SU-DHL-6 (cell line): ENCODE measurements at regions not wholly inside any gene's neighbourhood (a gene's known extent, or its start where the extent isn't known, plus 50 kb on each side); places are given as distances from the start of the nearest gene placed in this dataset.

Experiments used
- H2AFZ ChIP-seq: fragments of 200-600 bp; sonication (generic); 2 replicates; pipeline ENCODE4 v1.6.1; 2014; ENCODE audit warnings: low read depth, mild to moderate bottlenecking, moderate library complexity, mixed read lengths, antibody characterized with exemption, low read length; ENCODE audit not compliant: severe bottlenecking
- H3F3A ChIP-seq: fragments of 200-600 bp; shearing (Covaris generic); 2 replicates; pipeline ENCODE4 v1.6.0; 2016; ENCODE audit warnings: antibody characterized with exemption, mild to moderate bottlenecking; ENCODE audit not compliant: insufficient read depth
- H3K27ac ChIP-seq: fragments of 200-600 bp; sonication (generic); 2 replicates; pipeline ENCODE4 v1.5.1; 2016; ENCODE audit warnings: low read depth, mild to moderate bottlenecking, low read length, moderate library complexity, mixed read lengths
- H3K27me3 ChIP-seq: fragments of 200-600 bp; sonication (generic), shearing (Covaris generic); 2 replicates; pipeline ENCODE4 v1.6.0; 2014; ENCODE audit warnings: mild to moderate bottlenecking, low read length
- H3K36me3 ChIP-seq: fragments of 200-600 bp; sonication (generic); 2 replicates; pipeline ENCODE4 v1.6.1; 2014; ENCODE audit warnings: mild to moderate bottlenecking, low read length, mixed read lengths
- H3K4me2 ChIP-seq: fragments of 300-600, 200-600 bp; shearing (Covaris generic), sonication (generic); 2 replicates; pipeline ENCODE4 v1.6.0; 2014; ENCODE audit warnings: low read length, low read depth, mild to moderate bottlenecking; ENCODE audit not compliant: poor library complexity, severe bottlenecking
- H3K4me3 ChIP-seq: fragments of 200-600 bp; sonication (generic); 2 replicates; pipeline ENCODE4 v1.5.1; 2014; ENCODE audit warnings: antibody characterized with exemption, low read length, mild to moderate bottlenecking, mixed read lengths; ENCODE audit not compliant: insufficient read depth, poor library complexity, severe bottlenecking
- H3K79me2 ChIP-seq: fragments of 200-600 bp; sonication (generic); 2 replicates; pipeline ENCODE4 v1.6.1; 2014; ENCODE audit warnings: mild to moderate bottlenecking, low read length, moderate library complexity; ENCODE audit not compliant: insufficient read depth
- H3K9ac ChIP-seq: fragments of 200-600 bp; sonication (generic); 2 replicates; pipeline ENCODE4 v1.7.0; 2014; ENCODE audit warnings: mild to moderate bottlenecking, low read length
- H3K9me2 ChIP-seq: fragments of 200-600 bp; sonication (generic); replicated peaks from 2 replicates; pipeline ENCODE4 v1.6.1; 2014; ENCODE audit warnings: low read length; ENCODE audit not compliant: insufficient read depth
- H3K9me3 ChIP-seq: fragments of 200-600 bp; sonication (generic); 2 replicates; pipeline ENCODE4 v1.6.1; 2014; ENCODE audit warnings: low read length, mixed read lengths; ENCODE audit not compliant: insufficient read depth
- H4K20me1 ChIP-seq: fragments of 200-600 bp; sonication (generic); 2 replicates; pipeline ENCODE4 v1.6.1; 2014; ENCODE audit warnings: low read depth, mild to moderate bottlenecking, antibody characterized with exemption, low read length, moderate library complexity, mixed read lengths
- EZH2phosphoT487 ChIP-seq: fragments of 200-600 bp; sonication (generic), shearing (Covaris generic); conservative IDR thresholded peaks from 2 replicates; pipeline ENCODE4 v1.6.1; 2018; ENCODE audit warnings: mild to moderate bottlenecking, antibody characterized with exemption, low read length, moderate library complexity, mixed read lengths
- TF ChIP-seq, protein P1 (sequence below): fragments of 200-600 bp; sonication (generic); IDR thresholded peaks from one replicate; pipeline ENCODE4 v1.5.1; 2017; ENCODE audit warnings: antibody characterized with exemption, mild to moderate bottlenecking, low read length, moderate library complexity; ENCODE audit not compliant: insufficient read depth, poor library complexity, severe bottlenecking

DNA sequence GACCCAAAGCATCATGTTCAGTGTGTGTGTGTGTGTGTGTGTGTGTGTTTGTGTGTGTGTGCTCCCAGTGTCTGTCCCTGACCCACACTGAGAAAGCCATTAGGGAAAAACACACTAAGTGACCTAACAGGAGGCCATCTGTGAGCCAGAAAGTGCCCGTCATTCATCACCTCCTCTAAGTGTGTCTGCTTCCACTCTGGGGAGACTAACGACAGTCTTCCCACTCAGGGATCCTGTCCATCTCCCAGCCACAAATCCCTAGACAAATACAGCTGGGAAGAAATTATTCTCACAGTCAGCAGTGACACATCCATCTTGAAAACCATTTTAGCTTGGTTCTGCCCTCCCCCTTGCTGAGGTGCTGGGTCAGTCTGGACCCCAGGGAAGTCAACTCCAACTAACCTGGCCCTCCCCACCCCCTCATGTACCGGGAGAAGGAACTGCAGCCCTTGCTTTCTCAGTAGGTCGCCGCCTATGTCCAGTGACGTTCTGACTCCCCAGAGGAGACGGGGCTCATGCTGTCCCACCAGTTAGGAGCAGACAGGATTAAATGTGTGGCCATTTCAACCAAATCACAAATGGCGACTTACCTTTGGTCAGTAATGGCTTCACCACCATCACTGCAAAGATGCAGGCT is 296.5 kb upstream of the ZNF32 start:
- no peaks in the 10 kb centered on the region for H3F3A ChIP-seq
- H3K9me2 ChIP-seq, result no peaks in the 10 kb centered on the region
- H3K4me3 ChIP-seq, result no peak overlapping the region
- no peak overlapping the region for H3K9ac ChIP-seq
- H3K36me3 ChIP-seq, result no peaks in the 10 kb centered on the region
- H3K27ac ChIP-seq, result no peak overlapping the region
- H2AFZ ChIP-seq, result no peak overlapping the region
- no peaks in the 10 kb centered on the region for H4K20me1 ChIP-seq
- no peaks in the 10 kb centered on the region for H3K79me2 ChIP-seq
- no peaks in the 10 kb centered on the region for H3K9me3 ChIP-seq
- H3K4me2 ChIP-seq, result no peak overlapping the region
- TF ChIP-seq, protein P1, sequence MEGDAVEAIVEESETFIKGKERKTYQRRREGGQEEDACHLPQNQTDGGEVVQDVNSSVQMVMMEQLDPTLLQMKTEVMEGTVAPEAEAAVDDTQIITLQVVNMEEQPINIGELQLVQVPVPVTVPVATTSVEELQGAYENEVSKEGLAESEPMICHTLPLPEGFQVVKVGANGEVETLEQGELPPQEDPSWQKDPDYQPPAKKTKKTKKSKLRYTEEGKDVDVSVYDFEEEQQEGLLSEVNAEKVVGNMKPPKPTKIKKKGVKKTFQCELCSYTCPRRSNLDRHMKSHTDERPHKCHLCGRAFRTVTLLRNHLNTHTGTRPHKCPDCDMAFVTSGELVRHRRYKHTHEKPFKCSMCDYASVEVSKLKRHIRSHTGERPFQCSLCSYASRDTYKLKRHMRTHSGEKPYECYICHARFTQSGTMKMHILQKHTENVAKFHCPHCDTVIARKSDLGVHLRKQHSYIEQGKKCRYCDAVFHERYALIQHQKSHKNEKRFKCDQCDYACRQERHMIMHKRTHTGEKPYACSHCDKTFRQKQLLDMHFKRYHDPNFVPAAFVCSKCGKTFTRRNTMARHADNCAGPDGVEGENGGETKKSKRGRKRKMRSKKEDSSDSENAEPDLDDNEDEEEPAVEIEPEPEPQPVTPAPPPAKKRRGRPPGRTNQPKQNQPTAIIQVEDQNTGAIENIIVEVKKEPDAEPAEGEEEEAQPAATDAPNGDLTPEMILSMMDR, result no peak
- no peak for TF ChIP-seq EZH2phosphoT487
- H3K27me3 ChIP-seq, result no peaks in the 10 kb centered on the region

DNA sequence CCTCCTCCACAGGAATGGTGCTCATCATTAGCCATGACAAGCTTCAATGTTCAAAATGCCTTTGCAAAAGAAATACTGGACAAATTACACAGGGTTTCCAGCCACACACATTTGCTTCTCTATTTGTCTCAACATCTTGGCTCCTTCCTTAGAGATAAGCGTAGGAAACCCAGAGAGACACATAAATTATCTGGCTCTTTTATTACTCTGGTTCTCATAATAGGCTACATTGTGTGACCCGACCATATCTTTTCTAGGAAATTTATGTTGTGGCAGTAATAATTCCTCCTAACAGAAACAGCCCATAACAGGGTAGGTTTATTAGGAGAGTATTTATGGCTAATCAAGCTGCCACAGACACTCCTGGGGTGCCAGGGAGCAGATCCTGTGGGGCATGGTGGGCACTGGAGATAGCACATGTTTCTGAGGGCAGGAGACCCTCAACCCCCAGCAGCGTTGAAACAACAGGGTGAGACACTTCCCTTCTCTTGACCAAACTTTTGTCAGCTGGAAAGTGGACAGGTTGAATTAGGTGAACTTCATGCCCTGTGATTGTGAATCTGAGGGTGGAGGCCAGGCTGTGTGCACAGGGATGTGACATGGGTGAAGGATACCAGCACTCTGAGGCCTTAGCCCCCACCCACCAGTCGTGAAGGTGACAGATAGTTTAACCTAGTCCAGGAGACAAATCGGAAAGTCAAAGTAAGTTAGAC is 295.9 kb upstream of the ZNF32 start:
- Histone ChIP-seq H3K9me2 (no peaks in the 10 kb centered on the region), H3K9ac (no peak overlapping the region), H3K27me3 (no peaks in the 10 kb centered on the region), H3K27ac (no peak overlapping the region), H3K4me2 (no peak overlapping the region), H3K4me3 (no peak overlapping the region), H2AFZ (no peak overlapping the region), H3F3A (no peaks in the 10 kb centered on the region), H3K79me2 (no peaks in the 10 kb centered on the region), H3K36me3 (no peaks in the 10 kb centered on the region), H3K9me3 (no peaks in the 10 kb centered on the region), H4K20me1 (no peaks in the 10 kb centered on the region)
- no peak for TF ChIP-seq EZH2phosphoT487
- TF ChIP-seq, protein P1, result no peak

DNA sequence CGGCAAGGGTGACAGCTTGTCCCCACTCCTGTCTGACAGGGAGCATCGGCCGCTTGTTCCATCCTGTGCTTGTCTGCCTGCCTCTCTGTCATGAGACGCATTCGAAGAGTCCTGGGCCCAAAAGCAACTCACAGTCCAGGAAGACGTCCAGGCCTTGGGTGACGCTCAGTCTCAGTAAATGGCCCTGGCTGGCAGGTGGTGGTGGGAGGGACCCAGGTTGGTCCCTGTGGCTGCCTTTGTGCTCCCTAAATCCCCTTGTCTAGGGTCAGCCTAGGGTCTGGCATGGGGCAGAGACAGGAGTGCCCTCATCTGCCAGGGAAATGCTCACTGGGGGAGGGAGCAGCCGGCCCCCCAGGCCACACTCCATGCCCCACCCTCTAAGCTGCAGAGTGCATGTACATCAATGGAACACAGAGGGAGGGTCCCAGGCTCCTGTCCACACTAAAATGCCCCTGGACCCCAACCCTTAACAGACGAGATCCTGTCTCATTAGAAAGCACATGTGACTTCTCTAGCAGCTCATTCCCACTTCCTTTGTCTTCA is 295.2 kb upstream of the ZNF32 start:
- Histone ChIP-seq H3K27me3 (no peaks in the 10 kb centered on the region), H3K9me2 (no peaks in the 10 kb centered on the region), H3K4me2 (no peak overlapping the region), H3F3A (no peaks in the 10 kb centered on the region), H2AFZ (no peak overlapping the region), H4K20me1 (no peaks in the 10 kb centered on the region), H3K36me3 (no peaks in the 10 kb centered on the region), H3K27ac (no peak overlapping the region), H3K4me3 (no peak overlapping the region), H3K9ac (no peak overlapping the region), H3K9me3 (no peaks in the 10 kb centered on the region), H3K79me2 (no peaks in the 10 kb centered on the region)
- TF ChIP-seq EZH2phosphoT487, result no peak
- TF ChIP-seq, protein P1, result no peak
